ENCODE measurements at regions not wholly inside any gene's neighbourhood (a gene's known extent, or its start where the extent isn't known, plus 50 kb on each side); places are given as distances from the start of the nearest gene placed in this dataset.

DNA sequence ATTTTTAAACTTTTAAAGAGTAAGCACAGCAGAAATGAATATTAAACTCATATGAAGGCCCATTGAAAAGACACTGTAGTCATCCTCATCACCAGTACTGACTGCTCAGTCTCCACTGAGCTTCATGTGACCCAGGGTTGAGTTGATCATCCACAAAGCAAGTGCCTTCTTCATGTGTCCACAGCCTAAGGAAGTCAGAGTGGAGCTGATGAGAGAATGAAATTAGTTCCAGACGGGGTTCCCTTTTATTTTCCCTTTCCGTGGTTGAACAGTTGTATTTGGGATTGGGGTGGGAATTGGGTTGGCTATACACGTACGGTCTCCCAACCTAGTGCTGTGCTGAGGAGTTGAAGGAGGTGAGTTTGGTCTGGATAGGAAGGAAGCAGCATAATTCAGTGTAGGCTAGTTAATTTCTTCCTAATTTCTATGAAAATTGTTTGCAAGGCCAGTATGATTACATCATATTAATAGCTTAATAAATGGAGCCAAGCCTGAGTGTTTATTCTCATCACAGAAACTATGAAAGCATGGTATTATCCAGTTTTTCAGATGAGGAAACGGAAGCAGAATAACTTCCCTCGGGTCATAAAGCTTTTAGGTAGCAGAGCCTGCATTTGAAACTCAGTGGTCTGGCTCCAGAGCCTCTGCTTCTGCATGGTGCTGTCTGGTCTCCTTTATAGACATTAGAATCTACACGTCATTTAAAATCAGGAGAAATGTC lies 103.9 kb upstream of the DMRT1 start:
- Histone ChIP-seq H3K9me3 (no peaks in the 10 kb centered on the region), H3K27me3 (no peaks in the 10 kb centered on the region), H3K4me1 (peaks cover 19 to 21% of the 10 kb centered on the region in 2 donors), H3K4me3 (no peak overlapping the region), H3K27ac (peak overlapping the region; percentile 59 to 81), H3K36me3 (peaks cover 0 to 54% of the 10 kb centered on the region in 2 donors)
- DNase-seq (no peak), ATAC-seq (no peak)
- intact Hi-C loops (cut with DNase I): no loop called here
- TF ChIP-seq, protein P1, sequence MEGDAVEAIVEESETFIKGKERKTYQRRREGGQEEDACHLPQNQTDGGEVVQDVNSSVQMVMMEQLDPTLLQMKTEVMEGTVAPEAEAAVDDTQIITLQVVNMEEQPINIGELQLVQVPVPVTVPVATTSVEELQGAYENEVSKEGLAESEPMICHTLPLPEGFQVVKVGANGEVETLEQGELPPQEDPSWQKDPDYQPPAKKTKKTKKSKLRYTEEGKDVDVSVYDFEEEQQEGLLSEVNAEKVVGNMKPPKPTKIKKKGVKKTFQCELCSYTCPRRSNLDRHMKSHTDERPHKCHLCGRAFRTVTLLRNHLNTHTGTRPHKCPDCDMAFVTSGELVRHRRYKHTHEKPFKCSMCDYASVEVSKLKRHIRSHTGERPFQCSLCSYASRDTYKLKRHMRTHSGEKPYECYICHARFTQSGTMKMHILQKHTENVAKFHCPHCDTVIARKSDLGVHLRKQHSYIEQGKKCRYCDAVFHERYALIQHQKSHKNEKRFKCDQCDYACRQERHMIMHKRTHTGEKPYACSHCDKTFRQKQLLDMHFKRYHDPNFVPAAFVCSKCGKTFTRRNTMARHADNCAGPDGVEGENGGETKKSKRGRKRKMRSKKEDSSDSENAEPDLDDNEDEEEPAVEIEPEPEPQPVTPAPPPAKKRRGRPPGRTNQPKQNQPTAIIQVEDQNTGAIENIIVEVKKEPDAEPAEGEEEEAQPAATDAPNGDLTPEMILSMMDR (IDR thresholded peaks at IDR 0.05): no peak

DNA sequence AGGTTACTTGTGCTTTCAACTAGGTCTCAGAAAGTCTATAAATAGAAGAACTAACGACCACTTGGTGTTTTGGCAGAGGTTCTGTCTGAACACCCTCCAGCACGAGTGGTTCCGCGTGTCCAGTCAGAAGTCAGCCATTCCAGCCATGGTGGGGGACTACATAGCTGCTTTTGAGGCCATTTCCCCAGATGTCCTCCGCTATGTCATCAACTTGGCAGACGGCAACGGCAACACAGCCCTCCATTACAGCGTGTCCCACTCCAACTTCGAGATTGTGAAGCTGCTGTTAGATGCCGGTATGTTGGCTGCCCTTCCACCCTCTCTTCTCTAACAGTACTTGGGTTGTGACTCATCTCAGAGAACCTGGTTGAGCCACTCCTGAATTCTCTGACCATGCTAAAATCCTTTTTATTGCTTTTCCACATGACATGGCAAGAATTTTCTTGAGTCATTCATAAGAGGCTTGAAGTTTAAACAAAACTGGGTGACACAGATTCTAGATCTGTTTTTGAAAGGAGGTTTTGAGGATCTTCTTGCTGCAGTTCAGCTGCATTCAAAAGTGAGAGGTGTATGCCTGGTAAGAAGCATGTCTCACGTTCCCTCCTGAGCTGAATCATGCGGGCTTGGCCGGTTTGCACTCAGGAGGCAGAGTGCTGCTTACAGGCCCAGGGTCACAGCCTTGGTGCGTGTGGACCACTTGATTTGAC lies 103.1 kb upstream of the DMRT1 start:
- peak in 1 of 4 donors; percentile 62 for DNase-seq
- H3K27me3 ChIP-seq: no peaks in the 10 kb centered on the region
- TF ChIP-seq, protein P1 (IDR thresholded peaks at IDR 0.05): no peak
- peaks cover 19 to 21% of the 10 kb centered on the region in 2 donors for H3K4me1 ChIP-seq
- intact Hi-C loops (cut with DNase I): no loop called here
- H3K36me3 ChIP-seq: peaks cover 0 to 61% of the 10 kb centered on the region in 2 donors
- no peak overlapping the region for H3K4me3 ChIP-seq
- H3K9me3 ChIP-seq: no peaks in the 10 kb centered on the region
- peak; percentile 79 for ATAC-seq
- H3K27ac ChIP-seq: peak overlapping the region; percentile 59 to 81

DNA sequence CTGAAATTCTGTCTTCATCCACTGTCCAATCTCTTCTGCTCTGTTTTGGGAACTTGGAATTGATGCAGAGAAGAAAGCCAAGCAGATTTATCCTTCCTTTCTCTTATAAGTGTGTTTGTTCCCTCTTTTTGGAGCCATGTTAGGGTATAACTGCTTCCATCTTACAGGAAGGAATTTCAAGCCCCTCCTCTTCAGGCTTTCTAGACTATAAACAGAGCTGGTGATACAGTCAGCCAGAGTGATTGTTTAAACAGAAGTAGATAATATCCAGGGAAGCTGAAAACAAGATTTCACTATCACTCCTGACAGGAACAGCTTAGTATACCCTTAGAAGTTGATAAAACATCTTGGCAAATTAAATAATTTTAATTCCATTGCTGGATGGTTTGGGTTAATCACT lies 102.1 kb upstream of the DMRT1 start:
- ATAC-seq: no peak
- H3K36me3 ChIP-seq: peaks cover 0 to 63% of the 10 kb centered on the region in 2 donors

DNA sequence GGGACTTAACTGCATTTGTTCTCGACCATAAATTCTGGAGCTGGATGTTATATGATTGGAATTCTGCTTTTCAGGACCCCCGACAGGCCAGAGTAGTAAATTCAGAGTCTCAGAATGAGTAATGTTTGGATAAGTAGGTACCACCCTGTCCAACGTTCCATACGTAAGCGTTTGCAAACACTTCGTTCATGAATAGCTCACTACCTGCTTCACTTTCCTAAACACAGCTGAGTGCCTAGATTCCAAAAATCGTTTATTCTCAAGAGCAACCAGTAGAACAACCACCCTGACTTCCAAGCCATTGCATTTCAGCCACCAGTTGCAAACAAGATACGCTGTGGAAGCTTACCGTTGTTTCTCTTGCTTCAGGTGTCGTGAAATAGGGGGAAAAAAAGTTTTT lies 101.3 kb upstream of the DMRT1 start:
- intact Hi-C loops (cut with DNase I): no loop called here
- Histone ChIP-seq H3K4me3 (no peak overlapping the region), H3K27me3 (no peaks in the 10 kb centered on the region), H3K36me3 (peaks cover 0 to 70% of the 10 kb centered on the region in 2 donors), H3K27ac (peak overlapping the region in 1 of 2 donors; percentile 4), H3K9me3 (no peaks in the 10 kb centered on the region), H3K4me1 (peaks cover 12 to 16% of the 10 kb centered on the region in 2 donors)
- peak in 1 of 4 donors; percentile 39 for DNase-seq
- TF ChIP-seq, protein P1 (IDR thresholded peaks at IDR 0.05): no peak
- peak; percentile 16 for ATAC-seq

More for the DNA sequence above, 102.1 kb upstream of the DMRT1 start:
- Histone ChIP-seq H3K9me3 (no peaks in the 10 kb centered on the region), H3K27me3 (no peaks in the 10 kb centered on the region), H3K4me1 (peaks cover 18 to 20% of the 10 kb centered on the region in 2 donors), H3K4me3 (no peak overlapping the region), H3K27ac (peak overlapping the region; percentile 59 to 81)
- TF ChIP-seq, protein P1 (IDR thresholded peaks at IDR 0.05): no peak
- no peak for DNase-seq
- intact Hi-C loops (cut with DNase I): no loop called here

DNA sequence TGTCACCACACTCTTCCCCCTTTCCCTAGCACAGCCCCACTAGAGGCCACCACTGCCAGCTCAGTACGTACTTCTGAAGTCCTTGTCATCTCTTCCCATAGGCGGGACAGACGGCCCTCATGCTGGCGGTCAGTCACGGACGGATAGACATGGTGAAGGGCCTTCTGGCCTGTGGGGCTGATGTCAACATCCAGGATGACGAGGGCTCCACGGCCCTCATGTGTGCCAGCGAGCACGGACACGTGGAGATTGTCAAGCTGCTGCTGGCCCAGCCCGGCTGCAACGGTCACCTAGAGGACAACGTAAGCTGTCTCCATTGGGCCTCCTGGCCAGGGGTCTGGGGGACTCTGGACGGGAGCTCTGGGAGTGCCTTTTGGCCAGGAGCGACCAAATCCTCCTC lies 99.4 kb upstream of the DMRT1 start:
- DNase-seq (no peak), ATAC-seq (no peak)
- no peak overlapping the region for H3K27ac ChIP-seq
- intact Hi-C loops (cut with DNase I): no loop called here
- no peaks in the 10 kb centered on the region for H3K9me3 ChIP-seq
- peaks cover 12% of the 10 kb centered on the region in 2 donors for H3K4me1 ChIP-seq
- no peak overlapping the region for H3K4me3 ChIP-seq
- TF ChIP-seq, protein P1 (IDR thresholded peaks at IDR 0.05): no peak
- H3K27me3 ChIP-seq: no peaks in the 10 kb centered on the region
- peaks cover 0 to 56% of the 10 kb centered on the region in 2 donors for H3K36me3 ChIP-seq

All from left lung (tissue), 4 donors.